Renal cortex interstitium (tissue), 11 donors: ENCODE measurements at regions not wholly inside any gene's neighbourhood (a gene's known extent, or its start where the extent isn't known, plus 50 kb on each side); places are given as distances from the start of the nearest gene placed in this dataset.

Experiments used
- DNase-seq, 11 donors: peaks; one replicate each; pipeline ENCODE4 v3.0.0-alpha.2; 2013; ENCODE audit warnings: low read depth in 9 of 11, low spot score in 4 of 11; ENCODE audit errors: extremely low read depth in 1 of 11

GRCh38 chr4:16384576-16384975 lies 158.3 kb upstream of the TAPT1 start:
- DNase-seq: peak in 3 of 11 donors; percentile 23 to 37 (median 32)

- DNase-seq: no peak
Observed at GRCh38 chr4:16382571-16382970, 156.3 kb upstream of the TAPT1 start.

- DNase-seq: no peak
Observed at GRCh38 chr4:16377887-16378286, 151.6 kb upstream of the TAPT1 start.

GRCh38 chr4:16365036-16365569 lies 138.8 kb upstream of the TAPT1 start:
- DNase-seq: no peak

- no peak for DNase-seq
Observed at GRCh38 chr4:16360694-16361262, 134.5 kb upstream of the TAPT1 start.

GRCh38 chr4:16353165-16353564 lies 126.9 kb upstream of the TAPT1 start:
- no peak for DNase-seq

- no peak for DNase-seq
Observed at GRCh38 chr4:16351161-16351560, 124.9 kb upstream of the TAPT1 start.

- no peak for DNase-seq
Observed at GRCh38 chr4:16344853-16345252, 118.6 kb upstream of the TAPT1 start.

- DNase-seq: no peak
Observed at GRCh38 chr4:16337936-16338335, 111.7 kb upstream of the TAPT1 start.

- DNase-seq: peak in 10 of 11 donors; percentile 35 to 69 (median 54)
Observed at GRCh38 chr4:16334601-16335000, 108.3 kb upstream of the TAPT1 start.

- no peak for DNase-seq
Observed at GRCh38 chr4:16329797-16330134, 103.5 kb upstream of the TAPT1 start.

- DNase-seq: no peak
Observed at GRCh38 chr4:16329125-16329796, 103.0 kb upstream of the TAPT1 start.

GRCh38 chr4:16322183-16322582 lies 95.9 kb upstream of the TAPT1 start:
- no peak for DNase-seq

GRCh38 chr4:16315456-16315855 lies 89.2 kb upstream of the TAPT1 start:
- DNase-seq: no peak

GRCh38 chr4:16310606-16311005 lies 84.3 kb upstream of the TAPT1 start:
- no peak for DNase-seq

- DNase-seq: no peak
Observed at GRCh38 chr4:16302648-16303047, 76.4 kb upstream of the TAPT1 start.

- no peak for DNase-seq
Observed at GRCh38 chr4:16297003-16297402, 70.7 kb upstream of the TAPT1 start.

- DNase-seq: no peak
Observed at GRCh38 chr4:16294455-16294854, 68.2 kb upstream of the TAPT1 start.

GRCh38 chr4:16293210-16293838 lies 67.1 kb upstream of the TAPT1 start:
- DNase-seq: no peak

- DNase-seq: no peak
Observed at GRCh38 chr4:16292585-16292984, 66.3 kb upstream of the TAPT1 start.
